Aorta (tissue), 5 donors: ENCODE measurements at regions not wholly inside any gene's neighbourhood (a gene's known extent, or its start where the extent isn't known, plus 50 kb on each side); places are given as distances from the start of the nearest gene placed in this dataset.

Source experiments
- ATAC-seq: fragments of 200-7000 bp; cut with Tn5 transposase; one replicate; pipeline ENCODE4 v1.9.1; 2022; ENCODE audit warnings: moderate library complexity; ENCODE audit not compliant: low FRiP score
- DNase-seq, 2 donors: peaks; one replicate each; pipeline ENCODE4 v3.0.0-alpha.2; 2020
- H3K27ac ChIP-seq, 2 donors: one replicate each; pipeline ENCODE4 v1.5.1; 2013; ENCODE audit warnings: low read length in 2 of 2, mild to moderate bottlenecking in 2 of 2, moderate library complexity in 2 of 2, control low read depth in 1 of 2, inconsistent platforms in 1 of 2, low read depth in 1 of 2
- H3K27me3 ChIP-seq, 2 donors: one replicate each; pipeline ENCODE4 v1.6.1; 2013; ENCODE audit warnings: control low read depth in 1 of 2, low read length in 1 of 2, mild to moderate bottlenecking in 1 of 2, moderate library complexity in 1 of 2; ENCODE audit not compliant: insufficient read depth in 2 of 2, control insufficient read depth in 1 of 2
- H3K36me3 ChIP-seq, 2 donors: one replicate each; pipeline ENCODE4 v1.6.1; 2013; ENCODE audit warnings: control low read depth in 1 of 2, low read length in 1 of 2, mild to moderate bottlenecking in 1 of 2; ENCODE audit not compliant: insufficient read depth in 2 of 2, control insufficient read depth in 1 of 2
- H3K4me1 ChIP-seq, 2 donors: one replicate each; pipeline ENCODE4 v1.6.1; 2013; ENCODE audit warnings: low read length in 2 of 2, control low read depth in 1 of 2, mild to moderate bottlenecking in 1 of 2, moderate library complexity in 1 of 2; ENCODE audit not compliant: insufficient read depth in 2 of 2, control insufficient read depth in 1 of 2
- H3K4me3 ChIP-seq, 2 donors: one replicate each; pipeline ENCODE4 v1.5.1; 2013; ENCODE audit warnings: low read length in 2 of 2, control low read depth in 1 of 2, mild to moderate bottlenecking in 1 of 2
- H3K9me3 ChIP-seq: one replicate; pipeline ENCODE4 v1.6.1; 2013; ENCODE audit warnings: mild to moderate bottlenecking, low read length; ENCODE audit not compliant: control insufficient read depth
- WGBS, 2 donors: extraction: QIAGEN DNeasy Blood & Tissue Kit; methylation state at CpG; one replicate each; pipeline ENCODE4 v1.1.7; 2013; 5-methylcytosine and 5-hydroxymethylcytosine counted together
- intact Hi-C, 2 donors: fragments of 100-400 bp; cut with DNase I; formaldehyde crosslinking; loops; one replicate each; pipeline versions ENCODE4 v1.14.2 to v1.15.0; 2022
- donor health status: healthy with polysubstance abuse.
- donor health status: Bipolar disorder and iron deficiency.
- donor health status: DM: no; HTN: no; CAD: no.
- donor health status: DM: no; HTN: no; CAD: no.
- donor health status: DM: yes; HTN: yes; CAD: no.

DNA sequence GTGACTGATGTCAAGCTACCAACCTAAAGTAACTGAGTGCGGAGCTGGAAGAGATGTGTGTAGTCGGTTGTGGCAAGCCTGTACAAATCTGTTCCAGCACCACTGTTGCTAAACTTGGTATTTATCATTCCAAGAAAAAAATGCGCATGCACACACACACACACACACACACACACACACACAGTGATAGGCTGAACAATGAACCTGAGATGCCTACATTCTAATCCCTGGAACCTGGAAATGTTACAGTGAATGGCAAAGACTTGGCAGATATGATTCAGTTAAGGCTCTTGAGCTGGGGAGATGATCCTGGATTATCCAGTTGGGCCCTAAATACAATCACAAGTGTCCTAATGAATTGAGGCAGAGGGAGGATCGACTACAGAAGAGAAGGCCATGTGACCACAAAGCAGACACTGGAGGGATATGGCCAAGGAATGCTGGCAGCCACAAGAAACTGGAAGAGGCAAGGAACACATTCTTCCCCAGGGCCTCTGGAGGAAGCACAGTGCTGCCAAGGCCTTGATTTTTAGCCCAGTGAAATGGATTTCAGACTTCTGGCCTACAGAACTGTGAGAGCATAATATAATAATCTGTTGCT lies 49.7 kb upstream of the LHFPL2 start:
- Histone ChIP-seq H3K4me1 (no peaks in the 10 kb centered on the region), H3K4me3 (no peak overlapping the region), H3K36me3 (no peaks in the 10 kb centered on the region), H3K9me3 (no peaks in the 10 kb centered on the region), H3K27me3 (no peaks in the 10 kb centered on the region), H3K27ac (peak overlapping the region in 1 of 2 donors; percentile 59)
- WGBS, 2 donors = 13 to 21% methylated on average over 4 of the region's 4 CpGs
- intact Hi-C loops = no loop called here
- ATAC-seq (peak; percentile 88), DNase-seq (peak in 1 of 2 donors; percentile 67)
